ENCODE measurements at regions not wholly inside any gene's neighbourhood (a gene's known extent, or its start where the extent isn't known, plus 50 kb on each side); places are given as distances from the start of the nearest gene placed in this dataset.
"Not testable (repeated sequence)": the region's sequence is repeated elsewhere in the genome, so short reads cannot be mapped to it uniquely, and the experiment has no call there.

DNA sequence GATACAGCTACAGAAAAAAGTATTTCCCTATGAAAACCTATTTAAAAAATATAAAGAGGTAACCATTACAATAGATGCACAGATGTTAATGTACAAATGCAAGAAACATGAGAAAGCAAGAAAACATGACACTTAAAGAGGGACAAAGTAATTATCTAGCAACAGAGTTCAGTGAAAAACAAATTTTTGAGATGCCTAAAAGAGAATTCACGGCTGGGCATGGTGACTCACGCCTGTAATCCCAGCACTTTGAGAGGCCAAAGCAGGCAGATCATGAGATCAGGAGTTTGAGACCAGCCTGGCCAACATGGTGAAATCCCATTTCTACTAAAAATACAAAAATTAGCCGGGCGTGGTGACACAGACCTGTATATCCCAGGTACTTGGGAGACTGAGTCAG lies 175.0 kb upstream of the ZSWIM2 start:
- not testable (repeated sequence) for TF ChIP-seq CREB5 (CRISPR knock-in tag; IDR thresholded peaks at IDR 0.05; ENCODE audit: low read depth); BACH2 (CRISPR knock-in tag; IDR thresholded peaks at IDR 0.05; ENCODE audit: borderline replicate concordance)
- TF ChIP-seq, protein P1, sequence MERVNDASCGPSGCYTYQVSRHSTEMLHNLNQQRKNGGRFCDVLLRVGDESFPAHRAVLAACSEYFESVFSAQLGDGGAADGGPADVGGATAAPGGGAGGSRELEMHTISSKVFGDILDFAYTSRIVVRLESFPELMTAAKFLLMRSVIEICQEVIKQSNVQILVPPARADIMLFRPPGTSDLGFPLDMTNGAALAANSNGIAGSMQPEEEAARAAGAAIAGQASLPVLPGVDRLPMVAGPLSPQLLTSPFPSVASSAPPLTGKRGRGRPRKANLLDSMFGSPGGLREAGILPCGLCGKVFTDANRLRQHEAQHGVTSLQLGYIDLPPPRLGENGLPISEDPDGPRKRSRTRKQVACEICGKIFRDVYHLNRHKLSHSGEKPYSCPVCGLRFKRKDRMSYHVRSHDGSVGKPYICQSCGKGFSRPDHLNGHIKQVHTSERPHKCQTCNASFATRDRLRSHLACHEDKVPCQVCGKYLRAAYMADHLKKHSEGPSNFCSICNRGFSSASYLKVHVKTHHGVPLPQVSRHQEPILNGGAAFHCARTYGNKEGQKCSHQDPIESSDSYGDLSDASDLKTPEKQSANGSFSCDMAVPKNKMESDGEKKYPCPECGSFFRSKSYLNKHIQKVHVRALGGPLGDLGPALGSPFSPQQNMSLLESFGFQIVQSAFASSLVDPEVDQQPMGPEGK (CRISPR knock-in tag; IDR thresholded peaks at IDR 0.05; ENCODE audit: borderline replicate concordance) = not testable (repeated sequence)

Measured in SK-N-SH treated with all-trans-retinoic acid at 6 μM for 48 hours (cell line).